GM12865 (cell line): ENCODE measurements at regions not wholly inside any gene's neighbourhood (a gene's known extent, or its start where the extent isn't known, plus 50 kb on each side); places are given as distances from the start of the nearest gene placed in this dataset.
"Not testable (repeated sequence)": the region's sequence is repeated elsewhere in the genome, so short reads cannot be mapped to it uniquely, and the experiment has no call there.

Source experiments
- DNase-seq: peaks from one replicate; pipeline ENCODE4 v3.0.0; 2010; ENCODE audit warnings: low read depth
- H3K4me3 ChIP-seq: 2 replicates; pipeline ENCODE4 v1.5.1; 2011; ENCODE audit warnings: mild to moderate bottlenecking, low read depth, low read length, control low read depth
- CTCF ChIP-seq: IDR thresholded peaks from 2 replicates; pipeline ENCODE4 v1.5.1; 2011; ENCODE audit warnings: low read length, control low read depth, low read depth, inconsistent platforms; ENCODE audit not compliant: insufficient read depth; ENCODE audit errors: missing control alignments

GRCh38 chr6:9236443-9236842, 801.1 kb upstream of the SLC35B3 start:
- TF ChIP-seq CTCF = no peak
- no peak for DNase-seq
- H3K4me3 ChIP-seq = no peak overlapping the region

- no peak for DNase-seq
- no peak for TF ChIP-seq CTCF
- no peak overlapping the region for H3K4me3 ChIP-seq
These were observed 798.3 kb upstream of the SLC35B3 start for GRCh38 chr6:9233686-9234085.

- no peak for DNase-seq
- H3K4me3 ChIP-seq = no peak overlapping the region
- no peak for TF ChIP-seq CTCF
These were observed 797.9 kb upstream of the SLC35B3 start for GRCh38 chr6:9233226-9233625.

GRCh38 chr6:9225441-9225871, 790.1 kb upstream of the SLC35B3 start:
- H3K4me3 ChIP-seq = no peak overlapping the region
- TF ChIP-seq CTCF = no peak
- no peak for DNase-seq

- no peak for TF ChIP-seq CTCF
- no peak for DNase-seq
- no peak overlapping the region for H3K4me3 ChIP-seq
These were observed 789.2 kb upstream of the SLC35B3 start for GRCh38 chr6:9224539-9224938.

- not testable (repeated sequence) for DNase-seq, H3K4me3 ChIP-seq
These were observed 778.4 kb upstream of the SLC35B3 start for GRCh38 chr6:9213717-9214116.

GRCh38 chr6:9208966-9209365, 773.6 kb upstream of the SLC35B3 start:
- no peak overlapping the region for H3K4me3 ChIP-seq
- DNase-seq = no peak
- no peak for TF ChIP-seq CTCF

GRCh38 chr6:9205645-9206044, 770.3 kb upstream of the SLC35B3 start:
- H3K4me3 ChIP-seq = no peak overlapping the region
- no peak for TF ChIP-seq CTCF
- no peak for DNase-seq
